CD4-positive, alpha-beta memory T cell (primary cell): ENCODE measurements at regions not wholly inside any gene's neighbourhood (a gene's known extent, or its start where the extent isn't known, plus 50 kb on each side); places are given as distances from the start of the nearest gene placed in this dataset.

Experiments used
- CTCF ChIA-PET: fragments of 350-600 bp; sonication (Branson Sonifier 250); formaldehyde crosslinking; loops from one replicate; lab custom pipeline; 2021; ENCODE audit warnings: inconsistent platforms; ENCODE audit not compliant: partially characterized antibody; lab: Charles Lee
- POLR2A ChIA-PET: fragments of 350-600 bp; sonication (Branson Sonifier 250); formaldehyde crosslinking; loops from one replicate; lab custom pipeline; 2021; ENCODE audit not compliant: partially characterized antibody; lab: Charles Lee
- DNase-seq, 5 donors: peaks; one replicate each; pipeline versions ENCODE4 v3.0.0 to v3.0.0-alpha.2; 2020 to 2022; ENCODE audit warnings: mixed read lengths in 1 of 5
- H3K27ac ChIP-seq: one replicate; pipeline ENCODE4 v1.7.0; 2013; ENCODE audit warnings: low read depth, low read length
- H3K27me3 ChIP-seq: 2 replicates; pipeline ENCODE4 v1.7.0; 2013; ENCODE audit warnings: mild to moderate bottlenecking, low read length, moderate library complexity; ENCODE audit not compliant: insufficient read depth
- H3K36me3 ChIP-seq: 2 replicates; pipeline ENCODE4 v1.7.0; 2013; ENCODE audit warnings: mild to moderate bottlenecking, low read length, moderate library complexity; ENCODE audit not compliant: insufficient read depth
- H3K4me1 ChIP-seq: 2 replicates; pipeline ENCODE4 v1.7.0; 2013; ENCODE audit warnings: mild to moderate bottlenecking, low read length, moderate library complexity; ENCODE audit not compliant: insufficient read depth
- H3K4me3 ChIP-seq, 2 donors: one replicate each; pipeline ENCODE4 v1.7.0; 2013; ENCODE audit warnings: low read length in 2 of 2, mild to moderate bottlenecking in 1 of 2
- H3K9me3 ChIP-seq, 2 donors: one replicate each; pipeline ENCODE4 v1.7.0; 2013; ENCODE audit warnings: low read length in 2 of 2, control low read depth in 1 of 2; ENCODE audit not compliant: control insufficient read depth in 1 of 2
- H3K27ac Mint-ChIP-seq, 7 donors: one replicate each; pipeline ENCODE4 v1.8.0; 2020 to 2021; ENCODE audit warnings: mixed read lengths in 7 of 7, mild to moderate bottlenecking in 6 of 7, inconsistent platforms in 3 of 7, moderate library complexity in 3 of 7
- H3K27me3 Mint-ChIP-seq, 2 donors: one replicate each; pipeline ENCODE4 v1.8.0; 2020 to 2021; ENCODE audit warnings: mixed read lengths in 2 of 2
- H3K36me3 Mint-ChIP-seq, 2 donors: one replicate each; pipeline ENCODE4 v1.8.0; 2020 to 2021; ENCODE audit warnings: mixed read lengths in 2 of 2, inconsistent platforms in 1 of 2, mild to moderate bottlenecking in 1 of 2
- H3K4me1 Mint-ChIP-seq, 4 donors: one replicate each; pipeline ENCODE4 v1.8.0; 2020 to 2021; ENCODE audit warnings: mixed read lengths in 4 of 4, mild to moderate bottlenecking in 1 of 4
- H3K4me3 Mint-ChIP-seq, 8 donors: one replicate each; pipeline ENCODE4 v1.8.0; 2020 to 2021; ENCODE audit warnings: mixed read lengths in 8 of 8, mild to moderate bottlenecking in 7 of 8, moderate library complexity in 6 of 8, inconsistent platforms in 3 of 8
- H3K9me3 Mint-ChIP-seq, 8 donors: one replicate each; pipeline ENCODE4 v1.8.0; 2020 to 2021; ENCODE audit warnings: mixed read lengths in 8 of 8, mild to moderate bottlenecking in 5 of 8, inconsistent platforms in 3 of 8, moderate library complexity in 1 of 8
- intact Hi-C: fragments of 100-400 bp; cut with micrococcal nuclease; formaldehyde crosslinking; loops from one replicate; pipeline ENCODE4 v1.15.1; 2023

DNA sequence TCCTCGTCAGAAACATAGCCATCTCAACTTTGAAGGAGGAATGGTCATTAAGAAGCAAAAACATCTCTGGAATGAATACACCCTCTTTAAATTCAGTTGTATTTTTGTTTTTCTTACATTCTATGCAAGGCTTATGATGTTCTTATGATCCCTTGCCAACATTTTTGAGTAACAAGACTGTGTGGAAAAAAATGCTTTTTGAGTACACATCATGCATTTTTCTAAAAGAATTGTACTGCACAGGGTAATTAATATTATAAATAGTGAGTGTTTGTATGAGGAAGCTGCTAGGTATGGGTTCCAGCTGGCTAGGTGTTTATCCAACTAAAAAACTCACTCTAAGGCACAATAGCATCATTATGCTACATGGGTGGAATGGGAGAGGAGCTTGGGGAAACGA is 59.0 kb upstream of the SPATS2L start:
- Histone ChIP-seq H3K4me1 (no peaks in the 10 kb centered on the region), H3K36me3 (no peaks in the 10 kb centered on the region), H3K4me3 (no peak overlapping the region), H3K27ac (no peak overlapping the region), H3K9me3 (no peaks in the 10 kb centered on the region), H3K27me3 (no peaks in the 10 kb centered on the region)
- Mint-ChIP-seq H3K4me3 (no peak overlapping the region), H3K27me3 (peaks cover 5 to 8% of the 10 kb centered on the region in 2 donors), H3K27ac (no peak overlapping the region), H3K4me1 (no peaks in the 10 kb centered on the region), H3K9me3 (no peaks in the 10 kb centered on the region), H3K36me3 (no peaks in the 10 kb centered on the region)
- DNase-seq: no peak
- POLR2A ChIA-PET: no interaction called here
- CTCF ChIA-PET: no interaction called here
- intact Hi-C loops: no loop called here

- Mint-ChIP-seq H3K4me3 (no peak overlapping the region), H3K9me3 (no peaks in the 10 kb centered on the region), H3K36me3 (no peaks in the 10 kb centered on the region), H3K27me3 (peaks cover 2 to 10% of the 10 kb centered on the region in 2 donors), H3K27ac (no peak overlapping the region), H3K4me1 (no peaks in the 10 kb centered on the region)
- intact Hi-C loops: no loop called here
- POLR2A ChIA-PET: interaction anchor here (1.3 kb wide), 1 partner anchor 13 kb away, joined by 3 read pairs; no protein-coding TSS in a partner anchor
- H3K9me3 ChIP-seq: no peaks in the 10 kb centered on the region
- no peaks in the 10 kb centered on the region for H3K27me3 ChIP-seq
- H3K4me3 ChIP-seq: no peak overlapping the region
- H3K4me1 ChIP-seq: no peaks in the 10 kb centered on the region
- H3K27ac ChIP-seq: no peak overlapping the region
- DNase-seq: no peak
- CTCF ChIA-PET: no interaction called here
- H3K36me3 ChIP-seq: no peaks in the 10 kb centered on the region
Measured at GRCh38 chr2:200252265-200253067, 54.0 kb upstream of the SPATS2L start.

GRCh38 chr2:200253639-200254038 is 52.9 kb upstream of the SPATS2L start:
- Mint-ChIP-seq H3K27ac (no peak overlapping the region), H3K9me3 (no peaks in the 10 kb centered on the region), H3K4me1 (no peaks in the 10 kb centered on the region), H3K36me3 (no peaks in the 10 kb centered on the region), H3K27me3 (peaks cover 2 to 10% of the 10 kb centered on the region in 2 donors), H3K4me3 (no peak overlapping the region)
- Histone ChIP-seq H3K27me3 (no peaks in the 10 kb centered on the region), H3K4me1 (no peaks in the 10 kb centered on the region), H3K27ac (no peak overlapping the region), H3K36me3 (no peaks in the 10 kb centered on the region), H3K9me3 (no peaks in the 10 kb centered on the region), H3K4me3 (no peak overlapping the region)
- intact Hi-C loops: no loop called here
- DNase-seq: no peak
- ChIA-PET POLR2A (interaction anchor here (1.3 kb wide), 1 partner anchor 11 kb away, joined by 3 read pairs; no protein-coding TSS in a partner anchor), CTCF (interaction anchor here (0.6 to 1.0 kb wide), 2 partner anchors 10 to 170 kb away, joined by 3 to 5 read pairs; no protein-coding TSS in a partner anchor)

- POLR2A ChIA-PET: no interaction called here
- no peak overlapping the region for H3K4me3 Mint-ChIP-seq
- Histone ChIP-seq H3K4me3 (no peak overlapping the region), H3K4me1 (no peaks in the 10 kb centered on the region), H3K27ac (no peak overlapping the region), H3K27me3 (no peaks in the 10 kb centered on the region), H3K9me3 (no peaks in the 10 kb centered on the region), H3K36me3 (no peaks in the 10 kb centered on the region)
- H3K36me3 Mint-ChIP-seq: no peaks in the 10 kb centered on the region
- CTCF ChIA-PET: no interaction called here
- intact Hi-C loops: no loop called here
- peaks cover 2 to 7% of the 10 kb centered on the region in 2 donors for H3K27me3 Mint-ChIP-seq
- no peaks in the 10 kb centered on the region for H3K9me3 Mint-ChIP-seq
- H3K4me1 Mint-ChIP-seq: no peaks in the 10 kb centered on the region
- H3K27ac Mint-ChIP-seq: no peak overlapping the region
- no peak for DNase-seq
Measured at GRCh38 chr2:200254773-200255172, 51.7 kb upstream of the SPATS2L start.

DNA sequence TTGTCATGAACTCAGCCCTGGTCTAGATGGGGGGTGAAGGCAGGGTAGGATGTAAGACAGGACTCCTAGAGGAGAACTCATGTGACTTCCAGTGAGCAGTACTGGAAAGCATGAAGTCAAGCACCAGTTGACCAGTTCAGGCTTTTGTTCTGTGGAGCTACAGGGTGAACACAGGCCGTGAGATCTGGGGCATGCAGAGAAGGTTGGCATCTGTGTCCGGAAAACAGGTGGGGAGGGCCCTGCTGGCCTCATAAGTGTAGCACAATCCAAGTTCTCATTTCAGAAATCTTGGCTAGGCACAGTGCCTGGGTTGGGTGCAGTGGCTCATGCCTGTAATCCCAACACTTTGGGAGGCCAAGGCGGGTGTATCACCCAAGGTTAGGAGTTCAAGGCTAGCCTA is 50.9 kb upstream of the SPATS2L start:
- Histone ChIP-seq H3K27ac (no peak overlapping the region), H3K4me1 (no peaks in the 10 kb centered on the region), H3K27me3 (no peaks in the 10 kb centered on the region), H3K9me3 (no peaks in the 10 kb centered on the region), H3K36me3 (no peaks in the 10 kb centered on the region), H3K4me3 (no peak overlapping the region)
- DNase-seq: no peak
- Mint-ChIP-seq H3K9me3 (no peaks in the 10 kb centered on the region), H3K27me3 (peaks cover 2 to 7% of the 10 kb centered on the region in 2 donors), H3K4me1 (no peaks in the 10 kb centered on the region), H3K36me3 (no peaks in the 10 kb centered on the region), H3K27ac (no peak overlapping the region), H3K4me3 (no peak overlapping the region)
- POLR2A ChIA-PET: no interaction called here
- intact Hi-C loops: no loop called here
- CTCF ChIA-PET: no interaction called here
